SK-N-MC (cell line): ENCODE measurements at regions not wholly inside any gene's neighbourhood (a gene's known extent, or its start where the extent isn't known, plus 50 kb on each side); places are given as distances from the start of the nearest gene placed in this dataset.

Experiments
- DNase-seq: peaks from one replicate; pipeline ENCODE4 v3.0.0-alpha.2; 2011; ENCODE audit warnings: low read depth, low spot score
- H3K27ac ChIP-seq: fragments of 200-600 bp; sonication (generic); 2 replicates; pipeline ENCODE4 v1.5.1; 2016; ENCODE audit warnings: mixed run types
- H3K36me3 ChIP-seq: fragments of 200-600 bp; sonication (generic); 2 replicates; pipeline ENCODE4 v1.6.1; 2017; ENCODE audit warnings: antibody characterized with exemption, low read length, mixed read lengths; ENCODE audit not compliant: insufficient read depth
- H3K4me3 ChIP-seq: fragments of 200-600 bp; sonication (generic); 2 replicates; pipeline ENCODE4 v1.5.1; 2016
- H3K9ac ChIP-seq: fragments of 200-600 bp; sonication (generic); 2 replicates; pipeline ENCODE4 v1.8.0; 2017; ENCODE audit warnings: mixed run types, mixed read lengths; ENCODE audit not compliant: insufficient read length
- H3K9me3 ChIP-seq: fragments of 200-600 bp; sonication (generic); 2 replicates; pipeline ENCODE4 v1.6.1; 2017; ENCODE audit warnings: low read depth, mild to moderate bottlenecking, antibody characterized with exemption, low read length, moderate library complexity, mixed read lengths
- EZH2 ChIP-seq: fragments of 200-600 bp; sonication (generic); IDR thresholded peaks from one replicate; pipeline ENCODE4 v1.6.1; 2017; ENCODE audit warnings: antibody characterized with exemption
- FOXP2 ChIP-seq: optimal IDR thresholded peaks from 2 replicates; pipeline ENCODE3; 2011; ENCODE audit warnings: mild to moderate bottlenecking, moderate library complexity; ENCODE audit not compliant: insufficient read depth; ENCODE audit errors: extremely low read length, control extremely low read depth
- POLR2AphosphoS5 ChIP-seq: IDR thresholded peaks from 2 replicates; pipeline ENCODE4 v1.6.1; 2012; ENCODE audit warnings: mild to moderate bottlenecking, low read depth, low read length, borderline replicate concordance

DNA sequence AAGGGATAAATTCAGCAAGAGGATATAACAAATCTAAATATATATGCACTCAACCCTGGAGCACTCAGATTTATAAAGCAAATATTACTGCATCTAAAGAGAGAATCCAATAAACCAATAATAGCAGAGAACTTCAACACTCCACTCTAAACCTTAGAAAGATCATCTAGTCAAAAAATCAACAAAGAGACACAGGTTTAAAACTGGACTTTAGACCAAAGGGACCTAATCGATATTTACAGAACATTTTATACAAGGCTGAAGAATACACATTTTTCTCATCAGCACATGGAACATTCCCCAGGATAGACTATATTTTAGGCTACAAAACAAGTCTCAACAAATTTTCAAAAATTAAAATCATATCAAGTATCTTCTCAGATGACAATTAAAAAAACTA is 379.0 kb downstream of the GBE1 start:
- no peaks in the 10 kb centered on the region for H3K9me3 ChIP-seq
- DNase-seq, result no peak
- no peak overlapping the region for H3K27ac ChIP-seq
- H3K4me3 ChIP-seq, result no peak overlapping the region
- H3K36me3 ChIP-seq, result no peaks in the 10 kb centered on the region
- no peak for TF ChIP-seq FOXP2
- no peak for TF ChIP-seq POLR2AphosphoS5
- TF ChIP-seq EZH2, result no peak
- no peak overlapping the region for H3K9ac ChIP-seq

DNA sequence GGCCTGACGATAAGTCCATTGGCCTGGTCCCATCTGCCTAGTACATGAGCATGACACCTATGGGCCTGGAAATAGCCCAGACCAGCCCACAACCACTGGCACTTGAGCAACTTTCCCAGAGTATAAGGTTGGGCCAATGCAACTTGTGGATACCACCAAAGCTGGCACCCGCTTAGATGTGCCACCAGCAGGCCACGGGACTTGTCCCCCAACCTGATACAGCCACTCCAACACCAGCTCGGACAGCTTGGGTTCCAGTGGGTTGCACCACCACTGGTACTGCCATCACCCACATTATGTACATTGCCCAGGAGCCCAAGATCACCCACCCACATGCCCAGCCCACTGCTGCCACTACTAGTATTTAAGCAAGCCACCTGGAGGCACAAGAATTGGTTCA is 381.2 kb downstream of the GBE1 start:
- no peak for DNase-seq
- Histone ChIP-seq H3K9ac (no peak overlapping the region), H3K27ac (no peak overlapping the region), H3K4me3 (no peak overlapping the region), H3K9me3 (no peaks in the 10 kb centered on the region), H3K36me3 (no peaks in the 10 kb centered on the region)
- no peak for TF ChIP-seq EZH2
- no peak for TF ChIP-seq POLR2AphosphoS5
- TF ChIP-seq FOXP2, result no peak

DNA sequence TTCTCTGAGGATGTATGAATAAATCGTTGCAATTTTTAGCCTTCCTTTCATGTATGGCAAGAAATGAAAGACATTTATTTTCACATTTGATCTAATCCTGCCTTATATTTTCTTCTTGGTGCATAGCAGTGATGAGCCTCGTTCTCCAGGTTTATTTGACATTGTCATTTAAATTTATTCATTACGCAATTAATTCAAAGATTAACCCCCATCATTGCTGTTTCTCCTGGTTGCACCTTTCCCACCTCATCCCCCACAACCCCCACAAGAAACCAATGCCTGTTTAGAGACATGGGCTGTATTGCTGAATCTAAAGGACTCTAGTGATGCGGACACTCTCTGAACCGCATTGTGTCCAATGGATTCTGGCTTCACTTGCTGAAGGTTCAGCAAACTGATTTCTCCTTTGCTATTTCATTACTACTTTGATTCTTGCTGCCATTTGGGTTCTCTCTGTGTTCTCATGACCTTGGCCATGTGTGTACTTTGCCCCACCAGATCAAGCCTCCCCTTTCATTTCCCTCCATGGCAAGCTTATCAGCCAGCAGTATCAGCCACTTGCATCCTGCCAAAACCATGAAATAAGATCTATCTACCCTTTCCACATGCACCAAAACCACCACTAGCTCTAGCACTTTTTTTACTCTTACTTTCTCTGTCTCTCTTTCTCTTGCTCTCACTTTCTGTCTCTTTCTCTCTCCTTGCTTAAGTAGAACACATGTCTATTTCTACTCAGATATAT is 382.7 kb downstream of the GBE1 start:
- Histone ChIP-seq H3K4me3 (no peak overlapping the region), H3K36me3 (no peaks in the 10 kb centered on the region), H3K9me3 (no peaks in the 10 kb centered on the region), H3K9ac (no peak overlapping the region), H3K27ac (no peak overlapping the region)
- no peak for DNase-seq
- TF ChIP-seq POLR2AphosphoS5 (no peak), FOXP2 (no peak), EZH2 (no peak)

DNA sequence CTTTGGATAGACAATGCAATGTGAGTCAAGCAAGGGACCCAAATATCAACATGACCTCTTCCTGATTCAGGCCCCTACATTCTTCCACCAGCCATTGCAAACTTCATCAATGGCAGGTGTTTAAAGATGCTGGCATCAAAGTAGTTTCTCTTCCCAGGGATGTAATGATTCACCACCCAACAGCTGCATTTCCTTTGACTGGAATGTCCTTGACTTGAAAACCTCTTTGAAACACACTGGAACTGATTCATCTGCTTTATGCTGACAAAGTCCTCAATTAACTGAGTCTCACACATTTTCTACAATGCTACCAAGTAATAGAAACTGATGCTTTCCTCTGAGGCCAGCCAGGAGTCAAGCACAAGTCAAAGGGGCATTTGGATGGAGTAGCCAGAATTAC is 385.5 kb downstream of the GBE1 start:
- DNase-seq, result no peak
- no peak overlapping the region for H3K9ac ChIP-seq
- H3K36me3 ChIP-seq, result no peaks in the 10 kb centered on the region
- no peaks in the 10 kb centered on the region for H3K9me3 ChIP-seq
- TF ChIP-seq EZH2, result no peak
- no peak overlapping the region for H3K27ac ChIP-seq
- H3K4me3 ChIP-seq, result no peak overlapping the region

DNA sequence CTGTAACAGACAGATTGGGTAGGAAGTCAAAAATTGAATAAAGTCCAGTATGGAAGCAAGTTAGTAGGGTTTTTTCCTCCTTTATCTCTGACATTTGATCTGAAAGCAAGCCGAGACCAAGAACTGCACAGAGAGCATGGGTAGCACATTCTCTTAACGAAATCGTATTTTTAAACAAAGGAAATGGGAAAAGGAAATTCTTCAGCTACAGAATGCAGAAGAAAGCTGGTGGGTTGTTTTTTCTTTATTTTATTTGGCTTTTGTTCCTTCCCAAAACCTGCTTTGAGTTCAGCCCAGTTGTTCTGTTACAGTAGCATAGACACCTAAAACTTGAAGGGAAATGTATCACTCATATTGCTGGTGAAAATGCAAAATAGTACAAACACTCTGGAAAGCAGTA is 397.0 kb downstream of the GBE1 start:
- H3K4me3 ChIP-seq, result no peak overlapping the region
- no peaks in the 10 kb centered on the region for H3K9me3 ChIP-seq
- H3K27ac ChIP-seq, result no peak overlapping the region
- no peaks in the 10 kb centered on the region for H3K36me3 ChIP-seq
- TF ChIP-seq EZH2 (no peak), POLR2AphosphoS5 (no peak)
- H3K9ac ChIP-seq, result no peak overlapping the region
- DNase-seq, result no peak

DNA sequence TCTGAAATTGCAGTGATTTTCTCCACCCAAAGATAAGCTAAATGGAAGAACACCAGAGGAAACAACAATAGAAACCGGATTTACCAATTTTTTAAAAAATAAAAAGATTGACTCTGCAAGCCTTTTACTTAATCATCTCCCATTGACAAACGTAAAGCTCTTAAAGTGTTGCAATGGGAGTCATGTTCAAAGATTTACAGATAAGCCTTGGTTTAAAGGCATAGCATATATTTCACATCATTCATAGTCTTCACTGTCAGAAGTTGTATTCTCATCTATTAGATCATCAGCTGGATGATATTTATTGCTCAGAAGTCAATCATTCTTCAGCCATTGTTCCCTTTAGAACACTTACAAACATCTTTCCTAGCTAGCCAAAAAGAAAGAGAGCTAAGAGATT is 397.6 kb downstream of the GBE1 start:
- TF ChIP-seq EZH2, result no peak
- TF ChIP-seq FOXP2, result no peak
- TF ChIP-seq POLR2AphosphoS5, result no peak
- Histone ChIP-seq H3K4me3 (no peak overlapping the region), H3K9me3 (no peaks in the 10 kb centered on the region), H3K36me3 (no peaks in the 10 kb centered on the region), H3K9ac (no peak overlapping the region), H3K27ac (no peak overlapping the region)
- no peak for DNase-seq

DNA sequence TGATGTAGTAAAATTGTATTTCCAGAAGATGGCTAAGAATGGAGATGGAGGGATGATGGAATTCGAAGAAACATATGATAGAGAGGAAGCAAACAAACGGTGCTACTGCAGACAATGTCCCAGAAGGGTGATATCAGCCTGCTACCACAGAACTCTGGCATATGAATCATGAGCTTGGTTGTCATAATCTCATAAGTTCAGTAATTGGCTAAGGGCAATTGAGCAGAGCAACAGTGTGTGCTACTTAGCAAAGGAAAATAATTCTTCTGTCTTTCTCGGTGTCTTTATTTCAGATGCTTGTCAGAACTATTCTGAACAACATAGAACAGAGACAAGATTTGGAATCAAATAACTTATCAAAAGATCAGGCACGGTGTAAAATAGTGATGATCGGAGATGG is 407.3 kb downstream of the GBE1 start:
- Histone ChIP-seq H3K9ac (no peak overlapping the region), H3K27ac (no peak overlapping the region), H3K9me3 (no peaks in the 10 kb centered on the region), H3K36me3 (no peaks in the 10 kb centered on the region), H3K4me3 (no peak overlapping the region)
- DNase-seq, result no peak
- TF ChIP-seq EZH2 (no peak), FOXP2 (no peak), POLR2AphosphoS5 (no peak)

DNA sequence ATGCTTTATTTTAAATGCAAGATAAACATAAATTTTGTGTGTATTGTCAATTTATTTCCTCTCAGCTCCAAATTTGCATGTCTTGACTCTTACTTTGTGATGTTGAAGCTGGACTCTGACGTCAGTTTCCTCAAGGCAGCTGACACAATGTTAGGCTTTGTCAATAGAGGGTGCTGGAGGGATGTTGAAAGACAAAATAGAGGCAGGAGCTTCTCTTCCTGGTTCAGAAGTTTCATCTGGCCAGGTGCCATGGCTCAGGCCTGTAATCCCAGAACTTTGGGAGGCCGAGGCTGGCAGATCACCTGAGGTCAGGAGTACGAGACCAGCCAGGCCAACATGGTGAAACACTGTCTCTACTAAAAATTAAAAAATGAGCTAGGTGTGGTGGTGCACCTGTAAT is 408.6 kb downstream of the GBE1 start:
- TF ChIP-seq EZH2 (no peak), POLR2AphosphoS5 (no peak), FOXP2 (no peak)
- no peak for DNase-seq

DNA sequence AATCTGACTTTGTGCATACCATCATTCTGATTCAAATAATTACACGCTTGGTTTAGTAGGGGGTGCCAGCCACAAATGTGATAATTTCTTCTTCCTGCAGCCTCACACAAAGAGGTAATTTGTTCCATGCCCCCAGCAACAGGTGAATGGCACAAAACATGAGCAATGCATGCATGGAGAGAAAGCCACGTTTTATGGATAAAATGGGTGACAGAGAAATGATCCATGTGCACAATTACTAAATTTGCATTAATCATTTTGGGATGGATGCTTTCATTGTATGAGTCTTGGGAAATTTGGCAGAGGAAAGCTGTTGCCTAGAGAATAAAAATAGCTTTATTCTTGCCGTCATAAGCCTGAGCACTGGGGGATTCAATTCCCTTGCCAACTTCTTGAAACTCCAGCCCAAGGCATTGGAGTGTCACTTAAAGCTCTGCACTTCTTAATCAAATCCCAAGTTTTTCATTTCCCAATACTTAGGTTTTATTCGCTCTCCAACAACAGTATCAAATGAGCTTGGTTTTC is 411.6 kb downstream of the GBE1 start:
- Histone ChIP-seq H3K9ac (no peak overlapping the region), H3K36me3 (no peaks in the 10 kb centered on the region), H3K27ac (no peak overlapping the region), H3K9me3 (no peaks in the 10 kb centered on the region), H3K4me3 (no peak overlapping the region)
- TF ChIP-seq FOXP2 (no peak), POLR2AphosphoS5 (no peak), EZH2 (no peak)
- no peak for DNase-seq

More for the DNA sequence above, 408.6 kb downstream of the GBE1 start:
- Histone ChIP-seq H3K9me3 (no peaks in the 10 kb centered on the region), H3K9ac (no peak overlapping the region), H3K4me3 (no peak overlapping the region), H3K27ac (no peak overlapping the region), H3K36me3 (no peaks in the 10 kb centered on the region)
